CD4-positive, alpha-beta T cell treated with Interleukin-12 subunit alpha and Interleukin-12 subunit beta, for 1 hour (primary cell): ENCODE measurements at regions not wholly inside any gene's neighbourhood (a gene's known extent, or its start where the extent isn't known, plus 50 kb on each side); places are given as distances from the start of the nearest gene placed in this dataset.
"Not testable (repeated sequence)": the region's sequence is repeated elsewhere in the genome, so short reads cannot be mapped to it uniquely, and the experiment has no call there.

ENCODE experiments used
- DNase-seq: peaks from one replicate; pipeline ENCODE4 v3.0.0-alpha.2; 2020

GRCh38 chr1:95622609-95623008 is 388.6 kb downstream of the RWDD3 start:
- DNase-seq: no peak

- no peak for DNase-seq
Observed at GRCh38 chr1:95625224-95625623, 391.2 kb downstream of the RWDD3 start.

- DNase-seq: no peak
Observed at GRCh38 chr1:95627244-95627643, 393.2 kb downstream of the RWDD3 start.

- no peak for DNase-seq
Observed at GRCh38 chr1:95631695-95632094, 397.7 kb downstream of the RWDD3 start.

DNA sequence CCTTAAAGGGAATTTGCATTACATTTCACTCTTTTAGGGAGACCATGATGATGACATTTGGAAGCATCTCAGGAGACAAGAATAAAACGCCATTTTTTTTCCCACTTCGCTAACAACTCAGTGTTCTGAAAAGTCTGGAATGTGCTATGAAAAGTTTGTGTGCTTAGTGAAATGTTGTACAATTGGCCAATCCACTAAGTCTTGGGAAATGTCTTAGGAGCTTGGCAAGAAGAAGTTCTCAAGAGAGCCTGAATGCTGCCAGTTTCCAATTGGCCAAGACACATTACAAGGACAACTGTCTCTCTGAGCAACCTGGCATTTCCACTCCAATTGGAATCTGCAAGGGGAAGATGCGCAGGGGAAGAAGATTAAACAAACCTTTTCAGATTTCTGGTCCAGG is 401.8 kb downstream of the RWDD3 start:
- DNase-seq: no peak

- DNase-seq: no peak
Observed at GRCh38 chr1:95636897-95637296, 402.9 kb downstream of the RWDD3 start.

- no peak for DNase-seq
Observed at GRCh38 chr1:95640746-95641145, 406.7 kb downstream of the RWDD3 start.

DNA sequence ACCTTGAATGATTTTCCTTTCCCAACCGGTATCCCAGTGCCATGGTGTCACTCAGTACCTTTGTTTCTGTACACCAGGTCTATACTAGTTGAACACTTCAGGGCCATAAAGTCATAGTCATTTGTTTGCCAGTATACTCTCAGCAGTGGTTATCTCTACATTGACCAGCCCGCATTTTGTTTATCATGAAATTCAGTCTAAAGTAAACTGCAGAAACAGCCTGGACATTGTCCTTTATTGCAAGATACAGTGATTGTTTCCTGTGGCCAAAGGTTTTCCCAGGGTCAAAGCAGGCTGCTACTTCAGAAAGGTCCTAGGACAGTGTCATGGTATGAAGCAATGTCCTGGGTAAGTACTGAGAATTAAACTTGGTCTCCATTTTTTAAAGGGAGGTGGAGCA is 407.4 kb downstream of the RWDD3 start:
- DNase-seq: no peak

DNA sequence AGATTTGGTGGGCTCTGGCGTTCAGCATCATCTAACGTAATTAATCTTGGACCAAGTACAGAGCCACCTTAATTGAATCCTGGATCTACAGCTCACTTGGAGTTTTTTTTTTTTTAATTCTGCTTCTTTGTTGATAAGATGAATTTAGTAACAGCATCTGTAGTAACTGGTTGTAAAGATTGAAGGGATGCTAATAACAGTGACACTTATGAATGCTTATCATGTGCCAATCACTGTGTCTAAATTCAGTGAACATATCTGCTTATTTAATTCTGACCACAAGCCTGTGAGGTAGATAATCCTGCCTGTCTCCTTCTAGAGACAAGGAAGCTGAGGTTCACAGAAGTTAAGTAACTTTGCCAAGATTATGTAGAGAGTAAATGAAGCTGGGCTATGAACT is 408.0 kb downstream of the RWDD3 start:
- DNase-seq: no peak

GRCh38 chr1:95643071-95643470 is 409.1 kb downstream of the RWDD3 start:
- no peak for DNase-seq

- not testable (repeated sequence) for DNase-seq
Observed at GRCh38 chr1:95645126-95645525, 411.1 kb downstream of the RWDD3 start.

DNA sequence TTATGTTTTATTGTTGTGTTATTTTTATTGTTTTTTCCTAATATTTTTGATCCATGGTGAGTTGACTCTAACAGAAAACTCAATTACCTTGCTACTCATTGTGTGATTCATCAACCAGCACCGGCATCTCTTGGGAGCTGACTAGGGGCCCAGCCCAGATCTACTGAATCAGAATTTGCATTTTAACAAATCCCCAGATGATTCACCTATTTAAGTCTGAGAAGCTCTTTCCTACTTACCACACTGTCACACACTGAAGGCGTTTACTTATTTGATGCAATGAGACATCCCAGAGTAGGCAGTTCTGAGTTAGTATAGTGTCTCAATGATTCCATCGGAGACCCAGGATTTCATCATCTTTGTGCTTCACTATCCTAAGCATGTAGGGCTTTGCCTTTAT is 416.6 kb downstream of the RWDD3 start:
- DNase-seq: no peak

- DNase-seq: no peak
Observed at GRCh38 chr1:95652423-95652965, 418.5 kb downstream of the RWDD3 start.

- no peak for DNase-seq
Observed at GRCh38 chr1:95653618-95654017, 419.6 kb downstream of the RWDD3 start.

GRCh38 chr1:95655321-95656020 is 421.5 kb downstream of the RWDD3 start:
- no peak for DNase-seq

DNA sequence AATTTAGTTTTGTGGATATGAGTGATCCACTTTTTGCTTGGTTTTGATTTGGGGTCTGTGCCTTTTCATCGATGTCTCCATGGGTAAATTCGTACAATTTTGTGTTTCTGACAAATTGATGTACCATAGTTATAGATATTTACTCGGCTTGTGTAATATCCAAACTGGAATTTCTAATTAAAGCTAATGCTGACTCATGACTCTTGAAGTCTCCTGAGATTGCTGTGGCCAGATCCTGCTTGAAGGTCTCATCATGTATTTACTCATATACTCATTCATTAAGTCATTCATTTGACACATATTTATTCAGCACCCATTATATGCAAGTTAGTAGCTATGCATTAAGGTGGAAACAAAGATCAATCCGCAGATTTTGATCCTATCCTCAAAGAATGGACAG is 423.2 kb downstream of the RWDD3 start:
- DNase-seq: no peak

DNA sequence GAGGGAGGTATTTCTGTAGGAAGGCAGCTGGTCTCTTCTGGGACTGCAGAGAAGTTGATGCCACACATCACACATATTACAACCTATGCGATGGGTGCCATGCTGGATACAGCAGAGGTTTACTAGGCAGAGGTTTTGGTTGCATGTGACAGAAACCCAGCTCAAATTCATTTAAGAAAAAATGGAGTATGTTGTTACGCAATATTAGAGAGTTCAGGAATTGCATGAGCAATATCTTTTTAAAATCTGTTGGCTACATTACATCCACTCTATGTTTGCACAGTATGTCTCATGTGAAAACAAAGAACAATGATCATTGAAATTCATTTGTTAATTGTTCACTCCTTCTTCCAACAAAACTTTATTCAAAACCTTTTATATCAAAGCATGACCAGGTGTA is 425.2 kb downstream of the RWDD3 start:
- no peak for DNase-seq

GRCh38 chr1:95659588-95659987 is 425.6 kb downstream of the RWDD3 start:
- DNase-seq: no peak

- DNase-seq: no peak
Observed at GRCh38 chr1:95660736-95661135, 426.7 kb downstream of the RWDD3 start.

DNA sequence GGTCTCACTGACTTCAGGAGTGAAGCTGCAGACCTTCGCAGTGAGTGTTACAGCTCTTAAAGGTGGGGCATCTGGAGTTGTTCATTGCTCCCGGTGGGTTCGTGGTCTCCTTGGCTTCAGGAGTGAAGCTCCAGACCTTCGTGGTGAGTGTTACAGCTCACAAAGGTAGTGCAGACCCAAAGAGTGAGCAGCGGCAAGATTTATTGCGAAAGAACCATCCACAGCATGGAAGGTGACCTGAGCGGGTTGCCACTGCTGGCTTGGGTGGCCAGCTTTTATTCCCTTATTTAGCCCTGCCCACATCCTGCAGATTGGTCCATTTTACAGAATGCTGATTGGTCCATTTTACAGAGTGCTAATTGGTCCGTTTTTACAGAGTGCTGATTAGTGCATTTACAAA is 429.5 kb downstream of the RWDD3 start:
- not testable (repeated sequence) for DNase-seq

DNA sequence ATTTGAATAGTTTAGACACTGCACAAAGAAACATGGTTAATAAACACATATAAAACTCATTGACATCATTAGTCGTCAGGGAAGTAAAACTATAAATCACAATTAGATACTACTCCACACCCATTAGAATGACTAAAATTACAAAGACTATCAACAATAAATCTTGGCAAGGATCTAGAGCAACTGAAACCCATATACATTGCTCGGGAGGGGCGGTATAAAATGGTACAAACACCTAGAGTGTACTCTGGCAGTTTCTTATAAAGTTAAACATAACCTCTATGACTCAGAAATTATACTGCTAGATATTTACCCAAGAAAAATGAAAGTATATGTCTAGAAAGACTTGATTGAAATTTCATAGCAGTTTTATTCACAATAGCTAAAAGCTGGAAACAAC is 434.2 kb downstream of the RWDD3 start:
- no peak for DNase-seq

DNA sequence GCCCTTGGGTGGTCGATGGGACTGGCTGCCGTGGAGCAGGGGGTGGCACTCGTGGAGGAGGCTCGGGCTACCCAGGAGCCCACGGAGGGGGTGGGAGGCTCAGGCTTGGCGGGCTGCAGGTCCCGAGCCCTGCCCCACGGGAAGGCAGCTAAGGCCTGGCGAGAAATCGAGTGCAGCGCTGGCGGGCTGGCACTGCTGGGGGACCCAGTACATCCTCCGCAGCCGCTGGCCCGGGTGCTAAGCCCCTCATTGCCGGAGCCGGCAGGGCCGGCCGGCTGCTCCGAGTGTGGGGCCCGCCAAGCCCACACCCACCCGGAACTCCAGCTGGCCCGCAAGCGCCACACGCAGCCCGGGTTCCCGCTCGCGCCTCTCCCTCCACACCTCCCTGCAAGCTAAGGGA is 435.6 kb downstream of the RWDD3 start:
- DNase-seq: not testable (repeated sequence)

- no peak for DNase-seq
Observed at GRCh38 chr1:95671098-95671497, 437.1 kb downstream of the RWDD3 start.

DNA sequence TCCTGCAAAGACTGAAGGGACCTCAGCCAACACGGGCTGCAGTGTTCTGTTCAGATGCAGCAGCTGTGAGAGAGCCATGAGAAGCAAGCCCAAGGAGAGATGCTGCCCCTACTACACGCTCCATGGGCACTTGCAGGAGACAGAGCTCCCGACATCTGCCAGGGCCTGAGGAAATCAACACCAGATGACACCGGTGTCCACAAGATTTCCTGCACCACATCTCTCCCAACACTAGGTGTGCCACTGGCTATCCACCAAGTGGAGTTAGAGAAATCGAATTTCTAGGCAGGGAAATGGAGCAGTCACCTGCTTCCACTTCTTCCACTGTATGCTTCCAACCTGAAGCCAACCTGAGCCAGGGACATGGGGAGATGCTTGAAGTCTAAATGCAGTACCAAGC is 445.3 kb downstream of the RWDD3 start:
- no peak for DNase-seq

GRCh38 chr1:95685081-95685480 is 451.1 kb downstream of the RWDD3 start:
- DNase-seq: no peak
